Urinary bladder (tissue), 3 donors: ENCODE measurements at regions not wholly inside any gene's neighbourhood (a gene's known extent, or its start where the extent isn't known, plus 50 kb on each side); places are given as distances from the start of the nearest gene placed in this dataset.
"Not testable (repeated sequence)": the region's sequence is repeated elsewhere in the genome, so short reads cannot be mapped to it uniquely, and the experiment has no call there.

Experiments
- DNase-seq: peaks from one replicate; pipeline ENCODE4 v3.0.0-alpha.2; 2015; ENCODE audit errors: extremely low spot score
- H3K27ac ChIP-seq: one replicate; pipeline ENCODE4 v1.5.1; 2013; ENCODE audit warnings: low read depth, mild to moderate bottlenecking, moderate library complexity
- H3K36me3 ChIP-seq: one replicate; pipeline ENCODE4 v1.6.1; 2013; ENCODE audit warnings: mild to moderate bottlenecking, moderate library complexity; ENCODE audit not compliant: insufficient read depth
- H3K4me1 ChIP-seq: one replicate; pipeline ENCODE4 v1.6.1; 2013; ENCODE audit warnings: mild to moderate bottlenecking, moderate library complexity; ENCODE audit not compliant: insufficient read depth
- H3K4me3 ChIP-seq: one replicate; pipeline ENCODE4 v1.5.1; 2013; ENCODE audit warnings: low read depth, low read length
- WGBS: extraction: QIAGEN DNeasy Blood & Tissue Kit; methylation state at CpG from one replicate; pipeline ENCODE4 v1.1.7; 2013; 5-methylcytosine and 5-hydroxymethylcytosine counted together
- donor health status: healthy with polysubstance abuse.
- donor health status: healthy.

GRCh38 chr16:59558679-59559078 lies 824.6 kb upstream of the GOT2 start:
- Histone ChIP-seq H3K4me1 (no peaks in the 10 kb centered on the region), H3K36me3 (no peaks in the 10 kb centered on the region), H3K27ac (no peak overlapping the region), H3K4me3 (no peak overlapping the region)
- no peak for DNase-seq

- DNase-seq, result no peak
- no peak overlapping the region for H3K4me3 ChIP-seq
- WGBS, result 82% methylated on average over 5 of the region's 5 CpGs
- no peaks in the 10 kb centered on the region for H3K36me3 ChIP-seq
- no peaks in the 10 kb centered on the region for H3K4me1 ChIP-seq
- no peak overlapping the region for H3K27ac ChIP-seq
Observed at GRCh38 chr16:59552164-59552563, 818.0 kb upstream of the GOT2 start.

- WGBS, result 75% methylated on average over 1 of the region's 1 CpG
- H3K27ac ChIP-seq, result no peak overlapping the region
Observed at GRCh38 chr16:59545721-59546120, 811.6 kb upstream of the GOT2 start.

GRCh38 chr16:59543641-59544040 lies 809.5 kb upstream of the GOT2 start:
- 63% methylated on average over 4 of the region's 4 CpGs for WGBS
- Histone ChIP-seq H3K36me3 (no peaks in the 10 kb centered on the region), H3K4me1 (no peaks in the 10 kb centered on the region), H3K4me3 (no peak overlapping the region), H3K27ac (no peak overlapping the region)
- no peak for DNase-seq

More at GRCh38 chr16:59545721-59546120, 811.6 kb upstream of the GOT2 start:
- Histone ChIP-seq H3K4me3 (no peak overlapping the region), H3K36me3 (no peaks in the 10 kb centered on the region), H3K4me1 (no peaks in the 10 kb centered on the region)
- DNase-seq, result no peak

- no peaks in the 10 kb centered on the region for H3K4me1 ChIP-seq
- no peak overlapping the region for H3K27ac ChIP-seq
- no peaks in the 10 kb centered on the region for H3K36me3 ChIP-seq
- WGBS, result 82% methylated on average over 8 of the region's 8 CpGs
- H3K4me3 ChIP-seq, result no peak overlapping the region
- no peak for DNase-seq
Observed at GRCh38 chr16:59540621-59541020, 806.5 kb upstream of the GOT2 start.

- DNase-seq, result no peak
- H3K4me3 ChIP-seq, result no peak overlapping the region
- H3K27ac ChIP-seq, result no peak overlapping the region
- H3K36me3 ChIP-seq, result no peaks in the 10 kb centered on the region
- WGBS, result 74% methylated on average over 4 of the region's 4 CpGs
- H3K4me1 ChIP-seq, result no peaks in the 10 kb centered on the region
Observed at GRCh38 chr16:59535298-59535697, 801.2 kb upstream of the GOT2 start.

GRCh38 chr16:59527206-59527997 lies 793.3 kb upstream of the GOT2 start:
- WGBS, result 49% methylated on average over 14 of the region's 14 CpGs
- H3K4me3 ChIP-seq, result no peak overlapping the region
- H3K4me1 ChIP-seq, result no peaks in the 10 kb centered on the region

GRCh38 chr16:59522826-59523225 lies 788.7 kb upstream of the GOT2 start:
- 77% methylated on average over 3 of the region's 3 CpGs for WGBS
- no peak for DNase-seq
- no peak overlapping the region for H3K27ac ChIP-seq
- H3K4me1 ChIP-seq, result no peaks in the 10 kb centered on the region
- no peaks in the 10 kb centered on the region for H3K36me3 ChIP-seq
- no peak overlapping the region for H3K4me3 ChIP-seq

More at GRCh38 chr16:59527206-59527997, 793.3 kb upstream of the GOT2 start:
- Histone ChIP-seq H3K36me3 (no peaks in the 10 kb centered on the region), H3K27ac (no peak overlapping the region)
- no peak for DNase-seq

- not testable (repeated sequence) for DNase-seq, H3K36me3 ChIP-seq, H3K4me3 ChIP-seq, H3K27ac ChIP-seq, H3K4me1 ChIP-seq
- 74% methylated on average over 5 of the region's 5 CpGs for WGBS
Observed at GRCh38 chr16:59518721-59519120, 784.6 kb upstream of the GOT2 start.

DNA sequence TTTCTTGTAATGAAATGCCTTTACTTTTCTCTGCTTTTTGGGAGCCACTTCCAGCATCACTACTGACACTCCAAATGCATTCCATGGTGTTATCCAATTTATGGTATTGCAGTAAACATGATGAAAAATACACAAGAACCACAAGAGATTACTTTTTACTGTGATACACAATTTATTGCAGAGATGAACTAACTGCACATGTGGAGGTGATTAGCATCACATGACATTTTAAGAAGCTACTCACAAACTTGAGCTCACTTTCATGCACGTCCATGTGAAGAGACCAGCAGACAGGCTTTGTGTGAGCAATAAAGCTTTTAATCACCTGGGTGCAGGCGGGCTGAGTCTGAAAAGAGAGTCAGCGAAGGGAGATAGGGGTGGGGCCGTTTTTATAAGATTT lies 780.5 kb upstream of the GOT2 start:
- DNase-seq, result no peak
- no peak overlapping the region for H3K4me3 ChIP-seq
- no peaks in the 10 kb centered on the region for H3K36me3 ChIP-seq
- no peak overlapping the region for H3K27ac ChIP-seq
- WGBS, result 59% methylated on average over 4 of the region's 4 CpGs
- H3K4me1 ChIP-seq, result no peaks in the 10 kb centered on the region

DNA sequence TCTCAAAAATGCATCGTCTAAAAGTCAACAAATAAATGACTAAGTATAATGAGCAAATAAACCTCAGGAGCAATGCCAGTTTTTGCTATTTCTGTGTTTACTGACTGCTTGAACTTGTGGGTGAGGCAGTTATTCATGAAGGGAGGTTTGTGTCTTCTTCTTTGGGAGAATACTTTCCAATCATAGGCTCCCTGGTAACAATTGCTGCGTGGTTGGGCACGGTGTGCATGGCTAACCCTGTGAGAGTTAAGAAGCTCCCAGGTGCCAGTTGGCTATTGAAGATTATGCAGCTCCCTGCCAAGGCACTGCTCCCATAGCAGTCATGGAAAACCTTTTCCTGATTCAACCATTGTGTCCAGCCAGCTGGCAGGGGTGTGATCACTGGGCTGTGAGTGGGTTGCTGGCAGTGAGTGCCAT lies 775.9 kb upstream of the GOT2 start:
- Histone ChIP-seq H3K36me3 (no peaks in the 10 kb centered on the region), H3K27ac (no peak overlapping the region), H3K4me3 (no peak overlapping the region), H3K4me1 (no peaks in the 10 kb centered on the region)
- no peak for DNase-seq
- WGBS, result 74% methylated on average over 3 of the region's 3 CpGs

- H3K4me1 ChIP-seq, result no peaks in the 10 kb centered on the region
- H3K4me3 ChIP-seq, result no peak overlapping the region
- H3K27ac ChIP-seq, result no peak overlapping the region
- 41% methylated on average over 3 of the region's 3 CpGs for WGBS
- no peaks in the 10 kb centered on the region for H3K36me3 ChIP-seq
- no peak for DNase-seq
Observed at GRCh38 chr16:59500601-59501000, 766.5 kb upstream of the GOT2 start.

- Histone ChIP-seq H3K4me1 (no peaks in the 10 kb centered on the region), H3K36me3 (no peaks in the 10 kb centered on the region), H3K4me3 (no peak overlapping the region), H3K27ac (no peak overlapping the region)
- WGBS, result 95% methylated on average over 2 of the region's 2 CpGs
- DNase-seq, result no peak
Observed at GRCh38 chr16:59487067-59487466, 753.0 kb upstream of the GOT2 start.

DNA sequence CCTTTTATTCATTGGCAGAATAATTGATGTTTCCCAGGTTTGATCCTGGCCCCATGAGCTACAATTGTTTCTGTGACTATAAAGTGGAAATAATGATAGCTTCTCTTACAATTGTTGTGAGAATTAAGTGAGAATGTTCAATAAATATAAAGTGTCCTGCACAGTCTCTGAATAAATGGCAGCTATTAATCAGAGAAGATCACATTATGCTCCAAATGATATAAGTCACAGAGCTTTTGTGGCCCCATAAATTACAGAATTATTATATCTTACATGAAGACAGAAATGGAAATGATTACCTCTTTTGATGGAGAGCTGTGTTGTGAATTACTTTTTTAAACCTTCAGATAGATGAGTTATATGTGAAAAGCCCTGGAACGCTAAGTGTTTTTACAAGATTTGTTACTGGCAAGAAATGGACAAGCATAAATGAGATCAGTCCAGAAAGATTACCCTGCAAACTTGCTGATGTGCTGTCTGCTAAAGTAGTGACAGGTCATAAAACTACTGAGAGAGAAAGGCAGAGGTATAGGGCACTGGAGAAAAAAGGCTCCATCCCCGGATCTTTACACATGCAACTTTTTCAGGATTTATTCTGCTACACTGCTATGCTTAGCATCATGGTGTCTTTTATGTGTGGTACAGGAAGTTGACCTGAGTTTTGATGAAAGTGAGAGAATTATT lies 750.9 kb upstream of the GOT2 start:
- H3K27ac ChIP-seq, result no peak overlapping the region
- no peaks in the 10 kb centered on the region for H3K4me1 ChIP-seq
- DNase-seq, result no peak
- H3K4me3 ChIP-seq, result no peak overlapping the region
- no peaks in the 10 kb centered on the region for H3K36me3 ChIP-seq
- WGBS, result 23% methylated on average over 2 of the region's 2 CpGs
